T-helper 2 cell treated with Interferon-gamma antibody and Interleukin-4, amounts not matched to agents 5 μg/mL and 100 μg/mL, for 36 hours (primary cell): ENCODE measurements at regions not wholly inside any gene's neighbourhood (a gene's known extent, or its start where the extent isn't known, plus 50 kb on each side); places are given as distances from the start of the nearest gene placed in this dataset.
"Not testable (repeated sequence)": the region's sequence is repeated elsewhere in the genome, so short reads cannot be mapped to it uniquely, and the experiment has no call there.

Experiments
- DNase-seq: peaks from one replicate; pipeline ENCODE4 v3.0.0; 2021; ENCODE audit warnings: low spot score
- H3K27ac Mint-ChIP-seq: one replicate; pipeline ENCODE4 v1.8.0; 2021; ENCODE audit warnings: mild to moderate bottlenecking, mixed read lengths
- H3K27me3 Mint-ChIP-seq: one replicate; pipeline ENCODE4 v1.8.0; 2021; ENCODE audit warnings: low read depth, mixed read lengths
- H3K36me3 Mint-ChIP-seq: one replicate; pipeline ENCODE4 v1.8.0; 2021; ENCODE audit warnings: low read depth, mixed read lengths
- H3K4me1 Mint-ChIP-seq: one replicate; pipeline ENCODE4 v1.8.0; 2021; ENCODE audit warnings: low read depth, mixed read lengths
- H3K4me3 Mint-ChIP-seq: one replicate; pipeline ENCODE4 v1.8.0; 2022; ENCODE audit warnings: mild to moderate bottlenecking, moderate library complexity, mixed read lengths
- H3K9me3 Mint-ChIP-seq: one replicate; pipeline ENCODE4 v1.8.0; 2021; ENCODE audit warnings: mixed read lengths

GRCh38 chr2:34159901-34160300 is 560.8 kb upstream of the FAM98A start:
- H3K27ac Mint-ChIP-seq, result no peak overlapping the region
- no peaks in the 10 kb centered on the region for H3K36me3 Mint-ChIP-seq
- no peak overlapping the region for H3K4me3 Mint-ChIP-seq
- no peaks in the 10 kb centered on the region for H3K4me1 Mint-ChIP-seq
- DNase-seq, result no peak
- no peaks in the 10 kb centered on the region for H3K9me3 Mint-ChIP-seq
- H3K27me3 Mint-ChIP-seq, result no peaks in the 10 kb centered on the region

GRCh38 chr2:34153484-34153883 is 554.4 kb upstream of the FAM98A start:
- Mint-ChIP-seq H3K27ac (no peak overlapping the region), H3K27me3 (no peaks in the 10 kb centered on the region), H3K9me3 (peaks cover 5% of the 10 kb centered on the region), H3K4me1 (no peaks in the 10 kb centered on the region), H3K4me3 (no peak overlapping the region), H3K36me3 (no peaks in the 10 kb centered on the region)
- no peak for DNase-seq

DNA sequence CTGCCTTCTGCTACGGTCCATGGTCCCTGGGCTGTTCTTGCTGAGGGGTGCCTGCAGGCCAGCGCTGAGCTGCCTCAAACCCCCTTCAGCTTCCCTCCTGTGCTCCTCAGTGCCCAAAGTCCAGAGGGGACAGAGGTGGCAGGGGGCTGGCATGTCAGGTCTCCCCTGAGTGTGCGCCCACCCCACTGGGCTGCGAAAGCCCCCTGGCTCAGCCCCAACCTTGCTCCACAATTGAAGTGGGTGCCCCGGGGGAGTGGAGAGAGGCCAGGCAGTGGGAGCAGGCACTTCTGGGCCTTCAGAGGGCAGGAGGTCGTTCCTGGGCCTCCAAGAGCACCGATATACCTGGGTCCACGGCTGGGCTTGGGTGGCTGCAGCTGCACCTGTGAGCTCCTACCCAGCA is 548.7 kb upstream of the FAM98A start:
- Mint-ChIP-seq H3K9me3 (peaks cover 12% of the 10 kb centered on the region), H3K36me3 (no peaks in the 10 kb centered on the region), H3K27me3 (no peaks in the 10 kb centered on the region), H3K4me1 (no peaks in the 10 kb centered on the region), H3K27ac (no peak overlapping the region), H3K4me3 (no peak overlapping the region)
- DNase-seq, result no peak

DNA sequence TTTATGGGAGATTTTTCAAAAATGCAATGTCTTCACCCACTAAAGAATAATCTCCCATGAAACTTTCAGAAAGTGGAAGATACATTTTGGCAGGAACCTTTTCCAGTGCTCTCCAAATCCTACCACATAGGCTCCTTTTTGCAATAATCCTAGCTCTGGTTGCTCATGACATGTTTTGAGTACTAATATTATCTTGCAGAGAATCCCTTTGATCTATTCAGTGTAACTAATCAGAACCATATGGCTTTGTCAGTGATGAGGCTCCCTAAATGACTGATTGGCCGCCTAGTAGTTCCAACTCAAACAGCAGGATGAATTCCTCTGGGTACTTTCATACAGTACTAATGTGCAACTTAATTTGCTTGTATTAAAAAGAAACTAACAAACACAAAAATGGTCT is 544.0 kb upstream of the FAM98A start:
- Mint-ChIP-seq H3K27ac (no peak overlapping the region), H3K4me1 (no peaks in the 10 kb centered on the region), H3K9me3 (peaks cover 8% of the 10 kb centered on the region), H3K4me3 (no peak overlapping the region), H3K36me3 (no peaks in the 10 kb centered on the region), H3K27me3 (no peaks in the 10 kb centered on the region)
- no peak for DNase-seq

- H3K27me3 Mint-ChIP-seq, H3K4me1 Mint-ChIP-seq, H3K27ac Mint-ChIP-seq, H3K4me3 Mint-ChIP-seq, H3K36me3 Mint-ChIP-seq, DNase-seq, H3K9me3 Mint-ChIP-seq: not testable (repeated sequence)
Observed at GRCh38 chr2:34142531-34143008, 543.5 kb upstream of the FAM98A start.

GRCh38 chr2:34133065-34133464 is 534.0 kb upstream of the FAM98A start:
- not testable (repeated sequence) for DNase-seq, H3K4me3 Mint-ChIP-seq, H3K4me1 Mint-ChIP-seq, H3K27me3 Mint-ChIP-seq, H3K9me3 Mint-ChIP-seq, H3K27ac Mint-ChIP-seq, H3K36me3 Mint-ChIP-seq

DNA sequence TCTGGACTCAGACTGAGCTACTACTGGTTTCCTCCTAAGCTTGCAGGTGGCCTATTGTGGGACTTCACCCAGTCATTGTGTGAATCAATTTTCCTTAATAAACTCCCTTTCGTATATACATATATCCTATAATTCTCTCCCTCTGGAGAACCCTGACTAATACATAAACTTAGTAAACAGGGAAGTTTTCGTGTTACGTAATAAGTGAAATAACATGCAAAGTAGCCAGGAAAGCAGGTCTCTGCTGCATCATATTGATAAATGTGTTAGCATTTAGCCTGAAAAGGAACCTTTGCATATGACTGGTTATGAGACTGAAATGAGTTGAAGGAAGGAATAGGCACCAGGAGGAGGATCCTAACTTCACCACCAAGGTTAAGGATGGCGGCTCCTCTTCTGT is 527.2 kb upstream of the FAM98A start:
- Mint-ChIP-seq H3K4me1 (no peaks in the 10 kb centered on the region), H3K27me3 (no peaks in the 10 kb centered on the region), H3K9me3 (peaks cover 17% of the 10 kb centered on the region), H3K36me3 (no peaks in the 10 kb centered on the region), H3K27ac (no peak overlapping the region), H3K4me3 (no peak overlapping the region)
- no peak for DNase-seq

GRCh38 chr2:34123996-34124785 is 525.1 kb upstream of the FAM98A start:
- H3K4me1 Mint-ChIP-seq, result no peaks in the 10 kb centered on the region
- no peak overlapping the region for H3K27ac Mint-ChIP-seq
- no peaks in the 10 kb centered on the region for H3K27me3 Mint-ChIP-seq
- no peaks in the 10 kb centered on the region for H3K36me3 Mint-ChIP-seq
- DNase-seq, result no peak
- peaks cover 13% of the 10 kb centered on the region for H3K9me3 Mint-ChIP-seq
- no peak overlapping the region for H3K4me3 Mint-ChIP-seq

- Mint-ChIP-seq H3K27me3 (no peaks in the 10 kb centered on the region), H3K4me3 (no peak overlapping the region), H3K27ac (no peak overlapping the region), H3K9me3 (peaks cover 3% of the 10 kb centered on the region), H3K4me1 (no peaks in the 10 kb centered on the region), H3K36me3 (no peaks in the 10 kb centered on the region)
- no peak for DNase-seq
Observed at GRCh38 chr2:34121076-34121475, 522.0 kb upstream of the FAM98A start.

DNA sequence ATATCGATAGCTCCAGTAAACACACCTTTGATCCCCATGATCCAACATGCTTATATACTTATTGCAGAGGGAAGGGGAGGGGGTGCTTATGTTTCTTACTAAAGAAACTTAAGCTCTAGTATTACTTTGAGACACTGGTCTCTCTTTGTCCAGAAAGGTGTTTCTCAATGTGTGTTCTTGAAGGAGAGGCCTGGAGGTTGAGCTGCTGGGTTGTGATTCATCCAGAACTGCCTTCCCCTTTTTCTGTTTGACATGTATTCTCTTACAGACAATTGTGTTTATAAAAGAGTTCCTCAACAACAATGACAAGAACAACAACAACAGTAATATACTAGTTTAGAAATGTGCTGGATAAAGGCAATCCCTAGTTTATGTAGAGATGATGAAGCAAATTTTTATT is 516.0 kb upstream of the FAM98A start:
- no peaks in the 10 kb centered on the region for H3K36me3 Mint-ChIP-seq
- no peak overlapping the region for H3K27ac Mint-ChIP-seq
- H3K9me3 Mint-ChIP-seq, result peaks cover 3% of the 10 kb centered on the region
- no peak overlapping the region for H3K4me3 Mint-ChIP-seq
- no peaks in the 10 kb centered on the region for H3K4me1 Mint-ChIP-seq
- no peak for DNase-seq
- H3K27me3 Mint-ChIP-seq, result no peaks in the 10 kb centered on the region

- DNase-seq, result no peak
- no peaks in the 10 kb centered on the region for H3K4me1 Mint-ChIP-seq
- H3K27me3 Mint-ChIP-seq, result no peaks in the 10 kb centered on the region
- H3K36me3 Mint-ChIP-seq, result no peaks in the 10 kb centered on the region
- no peaks in the 10 kb centered on the region for H3K9me3 Mint-ChIP-seq
- no peak overlapping the region for H3K4me3 Mint-ChIP-seq
- no peak overlapping the region for H3K27ac Mint-ChIP-seq
Observed at GRCh38 chr2:34112161-34112560, 513.1 kb upstream of the FAM98A start.

DNA sequence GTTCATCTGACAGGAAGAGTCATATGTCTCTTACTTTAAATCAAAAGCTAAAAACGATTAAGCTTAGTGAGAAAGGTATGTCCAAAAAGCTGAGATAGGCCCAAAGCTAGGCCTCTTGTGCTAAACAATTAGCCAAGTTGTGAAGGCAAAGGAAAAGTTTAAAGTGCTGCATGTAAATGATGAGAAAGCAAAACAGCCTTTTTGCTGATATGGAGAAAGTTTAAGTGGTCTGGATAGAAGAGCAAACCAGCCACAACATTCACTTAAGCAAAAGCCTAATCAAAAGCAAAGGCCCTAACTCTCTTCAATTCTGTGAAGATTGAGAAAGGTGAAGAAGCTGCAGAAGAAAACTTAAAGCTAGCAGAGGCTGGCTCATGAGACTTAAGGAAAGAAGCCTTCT is 511.3 kb upstream of the FAM98A start:
- no peak overlapping the region for H3K4me3 Mint-ChIP-seq
- no peaks in the 10 kb centered on the region for H3K36me3 Mint-ChIP-seq
- no peaks in the 10 kb centered on the region for H3K4me1 Mint-ChIP-seq
- DNase-seq, result no peak
- no peak overlapping the region for H3K27ac Mint-ChIP-seq
- no peaks in the 10 kb centered on the region for H3K27me3 Mint-ChIP-seq
- H3K9me3 Mint-ChIP-seq, result no peaks in the 10 kb centered on the region

GRCh38 chr2:34107811-34108210 is 508.7 kb upstream of the FAM98A start:
- H3K27me3 Mint-ChIP-seq, result no peaks in the 10 kb centered on the region
- H3K4me1 Mint-ChIP-seq, result no peaks in the 10 kb centered on the region
- H3K27ac Mint-ChIP-seq, result no peak overlapping the region
- no peaks in the 10 kb centered on the region for H3K9me3 Mint-ChIP-seq
- no peaks in the 10 kb centered on the region for H3K36me3 Mint-ChIP-seq
- no peak for DNase-seq
- H3K4me3 Mint-ChIP-seq, result no peak overlapping the region

- H3K9me3 Mint-ChIP-seq, result no peaks in the 10 kb centered on the region
- H3K36me3 Mint-ChIP-seq, result no peaks in the 10 kb centered on the region
- H3K4me3 Mint-ChIP-seq, result no peak overlapping the region
- H3K27ac Mint-ChIP-seq, result no peak overlapping the region
- H3K4me1 Mint-ChIP-seq, result no peaks in the 10 kb centered on the region
- H3K27me3 Mint-ChIP-seq, result no peaks in the 10 kb centered on the region
- DNase-seq, result no peak
Observed at GRCh38 chr2:34105006-34105767, 506.1 kb upstream of the FAM98A start.
